ENCODE measurements at regions not wholly inside any gene's neighbourhood (a gene's known extent, or its start where the extent isn't known, plus 50 kb on each side); places are given as distances from the start of the nearest gene placed in this dataset.

DNA sequence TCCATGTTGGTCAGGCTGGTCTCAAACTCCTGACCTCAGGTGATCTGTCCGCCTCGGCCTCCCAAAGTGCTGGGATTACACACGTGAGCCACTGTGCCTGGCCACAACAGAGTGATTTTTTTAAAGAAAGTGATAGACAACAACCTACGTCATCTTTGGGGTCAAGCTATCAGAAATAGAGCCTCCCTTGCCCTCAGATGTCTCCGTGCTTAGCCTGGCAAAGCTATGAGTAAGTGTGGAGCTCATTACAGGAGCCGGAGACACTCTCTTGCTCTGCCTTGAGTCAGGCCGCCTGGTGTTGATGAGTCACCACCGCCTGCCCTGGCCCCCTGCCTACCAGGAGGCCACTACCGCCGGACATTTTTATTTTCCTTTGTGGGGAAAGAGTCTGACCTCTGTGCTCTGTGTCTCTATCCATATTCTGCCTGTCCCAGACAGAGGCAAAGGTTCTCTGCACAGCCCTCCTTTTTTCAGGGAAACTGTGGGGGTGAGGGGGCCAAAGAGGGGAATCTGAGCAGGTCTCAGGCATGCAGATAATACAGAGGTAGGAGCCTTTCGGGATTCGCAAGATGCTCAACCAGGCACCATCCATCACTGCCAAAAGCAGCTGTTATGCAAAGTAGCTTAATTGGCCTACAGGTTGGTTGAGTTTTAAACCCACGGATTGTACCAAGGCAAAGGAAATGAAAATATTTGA lies 123.7 kb upstream of the CPEB4 start (continued):
- TF ChIP-seq HDAC8 (tag; IDR thresholded peaks at IDR 0.05) = peak; percentile 42
- TF ChIP-seq, protein P1, sequence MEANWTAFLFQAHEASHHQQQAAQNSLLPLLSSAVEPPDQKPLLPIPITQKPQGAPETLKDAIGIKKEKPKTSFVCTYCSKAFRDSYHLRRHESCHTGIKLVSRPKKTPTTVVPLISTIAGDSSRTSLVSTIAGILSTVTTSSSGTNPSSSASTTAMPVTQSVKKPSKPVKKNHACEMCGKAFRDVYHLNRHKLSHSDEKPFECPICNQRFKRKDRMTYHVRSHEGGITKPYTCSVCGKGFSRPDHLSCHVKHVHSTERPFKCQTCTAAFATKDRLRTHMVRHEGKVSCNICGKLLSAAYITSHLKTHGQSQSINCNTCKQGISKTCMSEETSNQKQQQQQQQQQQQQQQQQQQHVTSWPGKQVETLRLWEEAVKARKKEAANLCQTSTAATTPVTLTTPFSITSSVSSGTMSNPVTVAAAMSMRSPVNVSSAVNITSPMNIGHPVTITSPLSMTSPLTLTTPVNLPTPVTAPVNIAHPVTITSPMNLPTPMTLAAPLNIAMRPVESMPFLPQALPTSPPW (CRISPR knock-in tag; IDR thresholded peaks at IDR 0.05) = peak; percentile 53
- TF ChIP-seq KLF1 (tag; IDR thresholded peaks at IDR 0.05) = peak; percentile 48; the same call in 1 of the 2 replicates
- TF ChIP-seq DACH1 (IDR thresholded peaks at IDR 0.05; ENCODE audit: partially characterized antibody) = peak; percentile 63
- TF ChIP-seq, protein P2, sequence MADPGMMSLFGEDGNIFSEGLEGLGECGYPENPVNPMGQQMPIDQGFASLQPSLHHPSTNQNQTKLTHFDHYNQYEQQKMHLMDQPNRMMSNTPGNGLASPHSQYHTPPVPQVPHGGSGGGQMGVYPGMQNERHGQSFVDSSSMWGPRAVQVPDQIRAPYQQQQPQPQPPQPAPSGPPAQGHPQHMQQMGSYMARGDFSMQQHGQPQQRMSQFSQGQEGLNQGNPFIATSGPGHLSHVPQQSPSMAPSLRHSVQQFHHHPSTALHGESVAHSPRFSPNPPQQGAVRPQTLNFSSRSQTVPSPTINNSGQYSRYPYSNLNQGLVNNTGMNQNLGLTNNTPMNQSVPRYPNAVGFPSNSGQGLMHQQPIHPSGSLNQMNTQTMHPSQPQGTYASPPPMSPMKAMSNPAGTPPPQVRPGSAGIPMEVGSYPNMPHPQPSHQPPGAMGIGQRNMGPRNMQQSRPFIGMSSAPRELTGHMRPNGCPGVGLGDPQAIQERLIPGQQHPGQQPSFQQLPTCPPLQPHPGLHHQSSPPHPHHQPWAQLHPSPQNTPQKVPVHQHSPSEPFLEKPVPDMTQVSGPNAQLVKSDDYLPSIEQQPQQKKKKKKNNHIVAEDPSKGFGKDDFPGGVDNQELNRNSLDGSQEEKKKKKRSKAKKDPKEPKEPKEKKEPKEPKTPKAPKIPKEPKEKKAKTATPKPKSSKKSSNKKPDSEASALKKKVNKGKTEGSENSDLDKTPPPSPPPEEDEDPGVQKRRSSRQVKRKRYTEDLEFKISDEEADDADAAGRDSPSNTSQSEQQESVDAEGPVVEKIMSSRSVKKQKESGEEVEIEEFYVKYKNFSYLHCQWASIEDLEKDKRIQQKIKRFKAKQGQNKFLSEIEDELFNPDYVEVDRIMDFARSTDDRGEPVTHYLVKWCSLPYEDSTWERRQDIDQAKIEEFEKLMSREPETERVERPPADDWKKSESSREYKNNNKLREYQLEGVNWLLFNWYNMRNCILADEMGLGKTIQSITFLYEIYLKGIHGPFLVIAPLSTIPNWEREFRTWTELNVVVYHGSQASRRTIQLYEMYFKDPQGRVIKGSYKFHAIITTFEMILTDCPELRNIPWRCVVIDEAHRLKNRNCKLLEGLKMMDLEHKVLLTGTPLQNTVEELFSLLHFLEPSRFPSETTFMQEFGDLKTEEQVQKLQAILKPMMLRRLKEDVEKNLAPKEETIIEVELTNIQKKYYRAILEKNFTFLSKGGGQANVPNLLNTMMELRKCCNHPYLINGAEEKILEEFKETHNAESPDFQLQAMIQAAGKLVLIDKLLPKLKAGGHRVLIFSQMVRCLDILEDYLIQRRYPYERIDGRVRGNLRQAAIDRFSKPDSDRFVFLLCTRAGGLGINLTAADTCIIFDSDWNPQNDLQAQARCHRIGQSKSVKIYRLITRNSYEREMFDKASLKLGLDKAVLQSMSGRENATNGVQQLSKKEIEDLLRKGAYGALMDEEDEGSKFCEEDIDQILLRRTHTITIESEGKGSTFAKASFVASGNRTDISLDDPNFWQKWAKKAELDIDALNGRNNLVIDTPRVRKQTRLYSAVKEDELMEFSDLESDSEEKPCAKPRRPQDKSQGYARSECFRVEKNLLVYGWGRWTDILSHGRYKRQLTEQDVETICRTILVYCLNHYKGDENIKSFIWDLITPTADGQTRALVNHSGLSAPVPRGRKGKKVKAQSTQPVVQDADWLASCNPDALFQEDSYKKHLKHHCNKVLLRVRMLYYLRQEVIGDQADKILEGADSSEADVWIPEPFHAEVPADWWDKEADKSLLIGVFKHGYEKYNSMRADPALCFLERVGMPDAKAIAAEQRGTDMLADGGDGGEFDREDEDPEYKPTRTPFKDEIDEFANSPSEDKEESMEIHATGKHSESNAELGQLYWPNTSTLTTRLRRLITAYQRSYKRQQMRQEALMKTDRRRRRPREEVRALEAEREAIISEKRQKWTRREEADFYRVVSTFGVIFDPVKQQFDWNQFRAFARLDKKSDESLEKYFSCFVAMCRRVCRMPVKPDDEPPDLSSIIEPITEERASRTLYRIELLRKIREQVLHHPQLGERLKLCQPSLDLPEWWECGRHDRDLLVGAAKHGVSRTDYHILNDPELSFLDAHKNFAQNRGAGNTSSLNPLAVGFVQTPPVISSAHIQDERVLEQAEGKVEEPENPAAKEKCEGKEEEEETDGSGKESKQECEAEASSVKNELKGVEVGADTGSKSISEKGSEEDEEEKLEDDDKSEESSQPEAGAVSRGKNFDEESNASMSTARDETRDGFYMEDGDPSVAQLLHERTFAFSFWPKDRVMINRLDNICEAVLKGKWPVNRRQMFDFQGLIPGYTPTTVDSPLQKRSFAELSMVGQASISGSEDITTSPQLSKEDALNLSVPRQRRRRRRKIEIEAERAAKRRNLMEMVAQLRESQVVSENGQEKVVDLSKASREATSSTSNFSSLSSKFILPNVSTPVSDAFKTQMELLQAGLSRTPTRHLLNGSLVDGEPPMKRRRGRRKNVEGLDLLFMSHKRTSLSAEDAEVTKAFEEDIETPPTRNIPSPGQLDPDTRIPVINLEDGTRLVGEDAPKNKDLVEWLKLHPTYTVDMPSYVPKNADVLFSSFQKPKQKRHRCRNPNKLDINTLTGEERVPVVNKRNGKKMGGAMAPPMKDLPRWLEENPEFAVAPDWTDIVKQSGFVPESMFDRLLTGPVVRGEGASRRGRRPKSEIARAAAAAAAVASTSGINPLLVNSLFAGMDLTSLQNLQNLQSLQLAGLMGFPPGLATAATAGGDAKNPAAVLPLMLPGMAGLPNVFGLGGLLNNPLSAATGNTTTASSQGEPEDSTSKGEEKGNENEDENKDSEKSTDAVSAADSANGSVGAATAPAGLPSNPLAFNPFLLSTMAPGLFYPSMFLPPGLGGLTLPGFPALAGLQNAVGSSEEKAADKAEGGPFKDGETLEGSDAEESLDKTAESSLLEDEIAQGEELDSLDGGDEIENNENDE (IDR thresholded peaks at IDR 0.05; ENCODE audit: low read depth, low read length) = no peak
- TF ChIP-seq BHLHE40 (IDR thresholded peaks at IDR 0.05; ENCODE audit: low read length) = 0 out of 2 replicates have a peak, but pooled peaks have one; percentile 11
- no peak for TF ChIP-seq ZNF274 (IDR thresholded peaks at IDR 0.05; ENCODE audit: borderline replicate concordance, low read depth, low read length)
- TF ChIP-seq, protein P3, sequence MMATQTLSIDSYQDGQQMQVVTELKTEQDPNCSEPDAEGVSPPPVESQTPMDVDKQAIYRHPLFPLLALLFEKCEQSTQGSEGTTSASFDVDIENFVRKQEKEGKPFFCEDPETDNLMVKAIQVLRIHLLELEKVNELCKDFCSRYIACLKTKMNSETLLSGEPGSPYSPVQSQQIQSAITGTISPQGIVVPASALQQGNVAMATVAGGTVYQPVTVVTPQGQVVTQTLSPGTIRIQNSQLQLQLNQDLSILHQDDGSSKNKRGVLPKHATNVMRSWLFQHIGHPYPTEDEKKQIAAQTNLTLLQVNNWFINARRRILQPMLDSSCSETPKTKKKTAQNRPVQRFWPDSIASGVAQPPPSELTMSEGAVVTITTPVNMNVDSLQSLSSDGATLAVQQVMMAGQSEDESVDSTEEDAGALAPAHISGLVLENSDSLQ (IDR thresholded peaks at IDR 0.05) = peak; percentile 89
- TF ChIP-seq, protein P4, sequence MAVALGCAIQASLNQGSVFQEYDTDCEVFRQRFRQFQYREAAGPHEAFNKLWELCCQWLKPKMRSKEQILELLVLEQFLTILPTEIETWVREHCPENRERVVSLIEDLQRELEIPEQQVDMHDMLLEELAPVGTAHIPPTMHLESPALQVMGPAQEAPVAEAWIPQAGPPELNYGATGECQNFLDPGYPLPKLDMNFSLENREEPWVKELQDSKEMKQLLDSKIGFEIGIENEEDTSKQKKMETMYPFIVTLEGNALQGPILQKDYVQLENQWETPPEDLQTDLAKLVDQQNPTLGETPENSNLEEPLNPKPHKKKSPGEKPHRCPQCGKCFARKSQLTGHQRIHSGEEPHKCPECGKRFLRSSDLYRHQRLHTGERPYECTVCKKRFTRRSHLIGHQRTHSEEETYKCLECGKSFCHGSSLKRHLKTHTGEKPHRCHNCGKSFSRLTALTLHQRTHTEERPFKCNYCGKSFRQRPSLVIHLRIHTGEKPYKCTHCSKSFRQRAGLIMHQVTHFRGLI (CRISPR knock-in tag; IDR thresholded peaks at IDR 0.05) = peak; percentile 55; the same call in 1 of the 2 replicates
- TF ChIP-seq NRF1 (conservative IDR thresholded peaks at IDR 0.05 in 1 of 2, IDR thresholded peaks at IDR 0.05 in 1 of 2) = peak in 1 of 2 experiments; percentile 6; a peak in 1 of 4 replicates

Data from K562 (cell line).